IMR-90 (cell line): ENCODE measurements at regions not wholly inside any gene's neighbourhood (a gene's known extent, or its start where the extent isn't known, plus 50 kb on each side); places are given as distances from the start of the nearest gene placed in this dataset.

Experiments used
- ATAC-seq: fragments of 200-7000 bp; cut with Tn5 transposase; 2 replicates; pipeline ENCODE4 v1.9.1; 2020; ENCODE audit warnings: low read depth, mild to moderate bottlenecking, moderate library complexity
- BruUV-seq: library from RNA; stranded (reverse); fragments of 400-500 nt; replicated peaks from 2 replicates; lab custom pipeline; 2021; lab: Mats Ljungman, UMichigan
- CTCF ChIA-PET: fragments of 300-600 bp; formaldehyde crosslinking; extraction: SDS; loops from one replicate; lab custom pipeline; 2021; ENCODE audit warnings: antibody characterized with exemption; lab: Yijun Ruan, JAX
- POLR2A ChIA-PET: fragments of 300-600 bp; sonication (Branson Sonifier 250); formaldehyde crosslinking; loops from one replicate; lab custom pipeline; 2022; ENCODE audit warnings: antibody characterized with exemption; ENCODE audit not compliant: unreplicated experiment; lab: Charles Lee
- DNase-seq: peaks from one replicate; pipeline ENCODE4 v3.0.0; 2013
- H2AFZ ChIP-seq: replicated peaks from 2 replicates; pipeline ENCODE3; 2013; ENCODE audit warnings: low read length, mild to moderate bottlenecking; ENCODE audit not compliant: poor library complexity
- H2AK5ac ChIP-seq: 2 replicates; pipeline ENCODE4 v1.6.1; 2013; ENCODE audit warnings: low read depth, low read length, inconsistent platforms
- H2AK9ac ChIP-seq: replicated peaks from 2 replicates; pipeline ENCODE3; 2013; ENCODE audit warnings: mild to moderate bottlenecking, low read depth, low read length, moderate library complexity; ENCODE audit not compliant: poor library complexity
- H2BK120ac ChIP-seq: 2 replicates; pipeline ENCODE4 v1.6.1; 2013; ENCODE audit warnings: low read depth, low read length, inconsistent platforms
- H2BK15ac ChIP-seq: 3 replicates; pipeline ENCODE4 v1.6.1; 2013; ENCODE audit warnings: low read depth, low read length, inconsistent platforms
- H2BK20ac ChIP-seq: 2 replicates; pipeline ENCODE4 v1.6.1; 2013; ENCODE audit warnings: low read depth, mild to moderate bottlenecking, inconsistent platforms, low read length, moderate library complexity
- H2BK5ac ChIP-seq: 2 replicates; pipeline ENCODE4 v1.6.1; 2013; ENCODE audit warnings: mild to moderate bottlenecking, low read depth, low read length, inconsistent platforms; ENCODE audit not compliant: poor library complexity, severe bottlenecking
- H3K14ac ChIP-seq: replicated peaks from 2 replicates; pipeline ENCODE4 v1.6.1; 2013; ENCODE audit warnings: low read depth, low read length, inconsistent platforms
- H3K18ac ChIP-seq: 2 replicates; pipeline ENCODE4 v1.6.1; 2013; ENCODE audit warnings: low read depth, low read length, control low read depth
- H3K23ac ChIP-seq: 2 replicates; pipeline ENCODE4 v1.6.1; 2013; ENCODE audit warnings: low read depth, low read length, inconsistent platforms
- H3K27ac ChIP-seq: 2 replicates; pipeline ENCODE4 v1.5.1; 2013; ENCODE audit warnings: mild to moderate bottlenecking, control low read depth, low read length; ENCODE audit not compliant: insufficient read depth
- H3K27me3 ChIP-seq: 2 replicates; pipeline ENCODE4 v1.6.1; 2013; ENCODE audit warnings: low read length; ENCODE audit not compliant: control insufficient read depth, insufficient read depth
- H3K36me3 ChIP-seq: 2 replicates; pipeline ENCODE4 v1.6.1; 2013; ENCODE audit warnings: low read length, mixed read lengths; ENCODE audit not compliant: control insufficient read depth, insufficient read depth
- H3K4ac ChIP-seq: 2 replicates; pipeline ENCODE4 v1.6.1; 2013; ENCODE audit warnings: low read depth, low read length, inconsistent platforms
- H3K4me1 ChIP-seq: 2 replicates; pipeline ENCODE4 v1.6.1; 2013; ENCODE audit warnings: low read length, mixed read lengths; ENCODE audit not compliant: control insufficient read depth, insufficient read depth
- H3K4me2 ChIP-seq: 2 replicates; pipeline ENCODE4 v1.6.1; 2013; ENCODE audit warnings: low read depth, mild to moderate bottlenecking, control low read depth, low read length, moderate library complexity
- H3K4me3 ChIP-seq: 2 replicates; pipeline ENCODE4 v1.5.1; 2013; ENCODE audit warnings: low read depth, mild to moderate bottlenecking, control low read depth, low read length, moderate library complexity; ENCODE audit not compliant: insufficient read depth
- H3K56ac ChIP-seq: 2 replicates; pipeline ENCODE4 v1.6.1; 2013; ENCODE audit warnings: low read length, inconsistent platforms; ENCODE audit not compliant: insufficient read depth; ENCODE audit errors: extremely low read depth
- H3K79me1 ChIP-seq, 2 experiments: 2 replicates each; pipeline ENCODE4 v1.6.1; 2013; ENCODE audit warnings: low read length in 2 of 2, inconsistent platforms in 1 of 2, low read depth in 1 of 2
- H3K9ac ChIP-seq: 2 replicates; pipeline ENCODE4 v1.6.1; 2013; ENCODE audit warnings: low read depth, low read length, control low read depth
- H3K9me1 ChIP-seq: 2 replicates; pipeline ENCODE4 v1.6.1; 2013; ENCODE audit warnings: low read length, inconsistent platforms; ENCODE audit not compliant: insufficient read depth
- H3K9me3 ChIP-seq: 2 replicates; pipeline ENCODE4 v1.6.1; 2013; ENCODE audit warnings: low read length; ENCODE audit not compliant: control insufficient read depth, insufficient read depth
- H4K20me1 ChIP-seq: 2 replicates; pipeline ENCODE4 v1.6.1; 2013; ENCODE audit warnings: low read length, inconsistent platforms; ENCODE audit not compliant: insufficient read depth
- H4K5ac ChIP-seq: 2 replicates; pipeline ENCODE4 v1.6.1; 2013; ENCODE audit warnings: mild to moderate bottlenecking, low read depth, low read length, control low read depth
- H4K8ac ChIP-seq, 2 experiments: 2 replicates each; pipeline ENCODE4 v1.6.1; 2013; ENCODE audit warnings: low read depth in 2 of 2, low read length in 2 of 2, control low read depth in 1 of 2, inconsistent platforms in 1 of 2
- H4K91ac ChIP-seq: 2 replicates; pipeline ENCODE4 v1.6.1; 2013; ENCODE audit warnings: low read depth, low read length, inconsistent platforms; ENCODE audit not compliant: insufficient read depth
- BHLHE40 ChIP-seq: fragments of 150-350 bp; IDR thresholded peaks from 2 replicates; pipeline ENCODE4 v1.6.1; 2016; ENCODE audit warnings: mild to moderate bottlenecking, low read depth, low read length
- CEBPB ChIP-seq: IDR thresholded peaks from 2 replicates; pipeline ENCODE4 v1.6.1; 2012; ENCODE audit warnings: low read depth, low read length, improper control_type of control experiment
- CHD1 ChIP-seq: IDR thresholded peaks from 2 replicates; pipeline ENCODE4 v1.6.1; 2012; ENCODE audit warnings: low read depth, low read length, improper control_type of control experiment
- CTCF ChIP-seq: conservative IDR thresholded peaks from 2 replicates; pipeline ENCODE4 v1.5.1; 2012; ENCODE audit warnings: mild to moderate bottlenecking, low read depth, low read length, improper control_type of control experiment
- FOS ChIP-seq: fragments of 150-350 bp; IDR thresholded peaks from 2 replicates; pipeline ENCODE4 v1.6.1; 2016; ENCODE audit warnings: low read depth, low read length
- MAFK ChIP-seq: IDR thresholded peaks from 2 replicates; pipeline ENCODE4 v1.6.1; 2012; ENCODE audit warnings: low read depth, low read length, improper control_type of control experiment
- MAZ ChIP-seq: IDR thresholded peaks from 2 replicates; pipeline ENCODE4 v1.6.1; 2012; ENCODE audit warnings: low read depth, mild to moderate bottlenecking, low read length, improper control_type of control experiment, moderate library complexity, borderline replicate concordance
- MXI1 ChIP-seq: IDR thresholded peaks from 2 replicates; pipeline ENCODE4 v1.6.1; 2012; ENCODE audit warnings: low read depth, mild to moderate bottlenecking, low read length, moderate library complexity, borderline replicate concordance
- NFE2L2 ChIP-seq: fragments of 150-350 bp; IDR thresholded peaks from 2 replicates; pipeline ENCODE4 v1.6.1; 2016; ENCODE audit warnings: low read depth, mild to moderate bottlenecking, low read length
- POLR2A ChIP-seq: IDR thresholded peaks from 2 replicates; pipeline ENCODE4 v1.6.1; 2012; ENCODE audit warnings: mild to moderate bottlenecking, low read depth, low read length
- RAD21 ChIP-seq: IDR thresholded peaks from 2 replicates; pipeline ENCODE4 v1.6.1; 2012; ENCODE audit warnings: low read length, improper control_type of control experiment
- RCOR1 ChIP-seq: IDR thresholded peaks from 2 replicates; pipeline ENCODE4 v1.6.1; 2012; ENCODE audit warnings: mild to moderate bottlenecking, low read length, improper control_type of control experiment; ENCODE audit not compliant: insufficient replicate concordance
- RFX5 ChIP-seq: IDR thresholded peaks from 2 replicates; pipeline ENCODE4 v1.8.0; 2012; ENCODE audit warnings: low read depth, mild to moderate bottlenecking, low read length, moderate library complexity
- SMC3 ChIP-seq: fragments of 150-350 bp; IDR thresholded peaks from 2 replicates; pipeline ENCODE4 v1.6.1; 2016; ENCODE audit warnings: low read depth, mild to moderate bottlenecking, antibody characterized with exemption, low read length, moderate library complexity
- USF2 ChIP-seq: fragments of 150-350 bp; IDR thresholded peaks from 2 replicates; pipeline ENCODE4 v1.6.1; 2017; ENCODE audit warnings: mild to moderate bottlenecking, antibody characterized with exemption, low read length, low read depth
- dilution Hi-C: fragments of 300-500 bp; cut with HindIII; formaldehyde crosslinking; loops from one replicate; pipeline ENCODE4 v1.14.3; 2018; ENCODE audit warnings: low sequenced_read_pairs; ENCODE audit not compliant: unreplicated experiment
- in situ Hi-C: fragments of 300-500 bp; cut with MboI; formaldehyde crosslinking; loops from 3 replicates; pipeline ENCODE4 v1.14.3; 2019; ENCODE audit warnings: low sequenced_read_pairs, inconsistent platforms, mixed read lengths
- intact Hi-C: fragments of 100-400 bp; cut with micrococcal nuclease; formaldehyde crosslinking; loops from 2 replicates; pipeline ENCODE4 v1.10.0; 2022
- TF ChIP-seq, protein P1 (sequence below): fragments of 150-350 bp; IDR thresholded peaks from 2 replicates; pipeline ENCODE4 v1.6.1; 2016; ENCODE audit warnings: low read depth, mild to moderate bottlenecking, low read length, moderate library complexity, borderline replicate concordance

DNA sequence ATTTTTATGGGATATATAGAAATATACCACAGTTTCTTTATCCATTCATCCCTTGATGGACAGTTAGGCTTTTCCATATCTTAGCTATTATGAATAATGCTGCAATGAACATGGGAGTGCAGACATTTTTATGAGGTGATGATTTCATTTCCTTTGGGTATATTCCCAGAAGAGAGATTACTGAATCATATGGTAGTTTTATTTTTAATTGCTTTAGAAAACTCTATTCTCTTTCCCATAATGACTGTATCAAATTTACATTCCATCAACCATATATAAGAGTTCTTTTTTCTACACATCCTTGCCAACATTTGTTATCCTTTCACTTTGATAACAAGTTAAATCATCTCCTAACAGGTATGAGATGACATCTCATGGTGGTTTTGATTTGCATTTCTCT, 821.6 kb downstream of the TLE1 start:
- intact Hi-C loops = no loop called here
- H2BK15ac ChIP-seq = no peak overlapping the region

More for the DNA sequence above, 821.6 kb downstream of the TLE1 start:
- H2BK20ac ChIP-seq = no peak overlapping the region
- no peak overlapping the region for H3K4ac ChIP-seq
- no peak overlapping the region for H3K18ac ChIP-seq
- H3K4me2 ChIP-seq = no peak overlapping the region
- ATAC-seq = no peak
- no peak overlapping the region for H2AK5ac ChIP-seq
- H3K9me3 ChIP-seq = peaks cover 6% of the 10 kb centered on the region; the same call in 1 of the 2 replicates
- CTCF ChIA-PET = no interaction called here
- H3K79me1 ChIP-seq = no peaks in the 10 kb centered on the region
- no peak overlapping the region for H3K27ac ChIP-seq
- no peaks in the 10 kb centered on the region for H3K4me1 ChIP-seq
- no peak overlapping the region for H3K23ac ChIP-seq
- no TSS peak for BruUV-seq
- H2AK9ac ChIP-seq = no peak overlapping the region
- H3K4me3 ChIP-seq = no peak overlapping the region
- H2AFZ ChIP-seq = no peak overlapping the region
- no peaks in the 10 kb centered on the region for H4K20me1 ChIP-seq
- H4K8ac ChIP-seq = no peak overlapping the region
- no peak overlapping the region for H4K91ac ChIP-seq
- dilution Hi-C loops = no loop called here
- H2BK5ac ChIP-seq = no peak overlapping the region
- no peak for TF ChIP-seq CHD1
- TF ChIP-seq, protein P1, sequence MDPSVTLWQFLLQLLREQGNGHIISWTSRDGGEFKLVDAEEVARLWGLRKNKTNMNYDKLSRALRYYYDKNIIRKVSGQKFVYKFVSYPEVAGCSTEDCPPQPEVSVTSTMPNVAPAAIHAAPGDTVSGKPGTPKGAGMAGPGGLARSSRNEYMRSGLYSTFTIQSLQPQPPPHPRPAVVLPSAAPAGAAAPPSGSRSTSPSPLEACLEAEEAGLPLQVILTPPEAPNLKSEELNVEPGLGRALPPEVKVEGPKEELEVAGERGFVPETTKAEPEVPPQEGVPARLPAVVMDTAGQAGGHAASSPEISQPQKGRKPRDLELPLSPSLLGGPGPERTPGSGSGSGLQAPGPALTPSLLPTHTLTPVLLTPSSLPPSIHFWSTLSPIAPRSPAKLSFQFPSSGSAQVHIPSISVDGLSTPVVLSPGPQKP = no peak
- TF ChIP-seq CTCF = no peak
- no peak for TF ChIP-seq FOS
- TF ChIP-seq BHLHE40 = no peak
- TF ChIP-seq RAD21 = no peak
- no peak for TF ChIP-seq CEBPB
- no peak for TF ChIP-seq MAFK
- TF ChIP-seq USF2 = no peak
- TF ChIP-seq NFE2L2 = no peak
- TF ChIP-seq RCOR1 = no peak
- no peak for TF ChIP-seq RFX5
- no peak for TF ChIP-seq SMC3
- no peak for TF ChIP-seq POLR2A
- no peak for TF ChIP-seq MXI1
- no peak for TF ChIP-seq MAZ
- in situ Hi-C loops = no loop called here
- no peak overlapping the region for H4K5ac ChIP-seq
- H3K56ac ChIP-seq = no peak overlapping the region
- POLR2A ChIA-PET = no interaction called here
- H3K9ac ChIP-seq = no peak overlapping the region
- no peak overlapping the region for H3K14ac ChIP-seq
- H3K9me1 ChIP-seq = no peaks in the 10 kb centered on the region
- DNase-seq = peak; percentile 72
- no peak overlapping the region for H2BK120ac ChIP-seq
- no peaks in the 10 kb centered on the region for H3K27me3 ChIP-seq
- no peaks in the 10 kb centered on the region for H3K36me3 ChIP-seq
